ENCODE measurements at regions not wholly inside any gene's neighbourhood (a gene's known extent, or its start where the extent isn't known, plus 50 kb on each side); places are given as distances from the start of the nearest gene placed in this dataset.

- Histone ChIP-seq H3K27me3 (ENCODE audit: control insufficient read depth, extremely low read depth, insufficient read depth, low read length) (no peaks in the 10 kb centered on the region), H3K9ac (ENCODE audit: control insufficient read depth, extremely low read depth, insufficient read depth, low read length) (no peak overlapping the region), H3K9me3 (ENCODE audit: control insufficient read depth, low read depth, low read length) (no peaks in the 10 kb centered on the region), H3K79me2 (ENCODE audit: control insufficient read depth, insufficient read depth, low read length) (no peaks in the 10 kb centered on the region), H4K20me1 (ENCODE audit: control insufficient read depth, extremely low read depth, insufficient read depth, low read length) (no peaks in the 10 kb centered on the region), H3K4me3 (ENCODE audit: control insufficient read depth in 2 of 3, extremely low read depth in 1 of 3, insufficient read depth in 2 of 3, low read depth in 1 of 3, low read length in 3 of 3) (no peak overlapping the region), H3K4me1 (ENCODE audit: control insufficient read depth, extremely low read depth, insufficient read depth, low read length) (peaks cover 5% of the 10 kb centered on the region), H2AFZ (ENCODE audit: control insufficient read depth, low read length) (no peak overlapping the region), H3K27ac (ENCODE audit: control insufficient read depth, insufficient read depth, low read length) (no peak overlapping the region), H3K4me2 (ENCODE audit: control insufficient read depth, extremely low read depth, insufficient read depth, low read depth, low read length) (no peak overlapping the region), H3K36me3 (ENCODE audit: control insufficient read depth in 2 of 2, extremely low read depth in 1 of 2, insufficient read depth in 2 of 2, low read length in 2 of 2) (no peaks in the 10 kb centered on the region), H3K9me1 (ENCODE audit: control insufficient read depth, extremely low read depth, insufficient read depth, low read length) (no peaks in the 10 kb centered on the region)
- dilution Hi-C loops (cut with MboI; ENCODE audit: extremely low pct_ligation_motif_present, low sequenced_read_pairs), result no loop called here
- no peak for DNase-seq (ENCODE audit: low read depth, low spot score)
- FAIRE-seq, result no peak
- TF ChIP-seq EZH2 (IDR thresholded peaks at IDR 0.05; ENCODE audit: low read length) (no peak), CTCF (optimal IDR thresholded peaks at IDR 0.05 in 1 of 3, IDR thresholded peaks at IDR 0.05 in 1 of 3, conservative IDR thresholded peaks at IDR 0.05 in 1 of 3; ENCODE audit: extremely low read depth in 1 of 3, insufficient read depth in 2 of 3, low read length in 3 of 3) (no peak)
Observed at GRCh38 chr6:110040716-110041115, 62.6 kb downstream of the GPR6 start.

- Histone ChIP-seq H3K9ac (ENCODE audit: control insufficient read depth, extremely low read depth, insufficient read depth, low read length) (no peak overlapping the region), H3K27ac (ENCODE audit: control insufficient read depth, insufficient read depth, low read length) (no peak overlapping the region), H4K20me1 (ENCODE audit: control insufficient read depth, extremely low read depth, insufficient read depth, low read length) (no peaks in the 10 kb centered on the region), H3K4me3 (ENCODE audit: control insufficient read depth in 2 of 3, extremely low read depth in 1 of 3, insufficient read depth in 2 of 3, low read depth in 1 of 3, low read length in 3 of 3) (no peak overlapping the region), H3K9me1 (ENCODE audit: control insufficient read depth, extremely low read depth, insufficient read depth, low read length) (no peaks in the 10 kb centered on the region), H3K27me3 (ENCODE audit: control insufficient read depth, extremely low read depth, insufficient read depth, low read length) (no peaks in the 10 kb centered on the region), H3K36me3 (ENCODE audit: control insufficient read depth in 2 of 2, extremely low read depth in 1 of 2, insufficient read depth in 2 of 2, low read length in 2 of 2) (no peaks in the 10 kb centered on the region), H2AFZ (ENCODE audit: control insufficient read depth, low read length) (no peak overlapping the region), H3K4me1 (ENCODE audit: control insufficient read depth, extremely low read depth, insufficient read depth, low read length) (peaks cover 5% of the 10 kb centered on the region), H3K9me3 (ENCODE audit: control insufficient read depth, low read depth, low read length) (no peaks in the 10 kb centered on the region), H3K79me2 (ENCODE audit: control insufficient read depth, insufficient read depth, low read length) (no peaks in the 10 kb centered on the region), H3K4me2 (ENCODE audit: control insufficient read depth, extremely low read depth, insufficient read depth, low read depth, low read length) (no peak overlapping the region)
- DNase-seq (ENCODE audit: low read depth, low spot score) (no peak), FAIRE-seq (no peak)
- TF ChIP-seq CTCF (optimal IDR thresholded peaks at IDR 0.05 in 1 of 3, IDR thresholded peaks at IDR 0.05 in 1 of 3, conservative IDR thresholded peaks at IDR 0.05 in 1 of 3; ENCODE audit: extremely low read depth in 1 of 3, insufficient read depth in 2 of 3, low read length in 3 of 3) (no peak), EZH2 (IDR thresholded peaks at IDR 0.05; ENCODE audit: low read length) (no peak)
- dilution Hi-C loops (cut with MboI; ENCODE audit: extremely low pct_ligation_motif_present, low sequenced_read_pairs), result no loop called here
Observed at GRCh38 chr6:110041126-110041525, 63.0 kb downstream of the GPR6 start.

All from keratinocyte (primary cell).